Skeletal muscle tissue (tissue), 3 donors: ENCODE measurements at regions not wholly inside any gene's neighbourhood (a gene's known extent, or its start where the extent isn't known, plus 50 kb on each side); places are given as distances from the start of the nearest gene placed in this dataset.
A peak's percentile ranks its signal among the peaks of the same experiment; 100 is the strongest.

Source experiments
- H3K27ac ChIP-seq: one replicate; pipeline ENCODE4 v1.7.0; 2013; ENCODE audit warnings: mild to moderate bottlenecking, low read depth, low read length, inconsistent platforms
- H3K27me3 ChIP-seq, 3 donors: one replicate each; pipeline ENCODE4 v1.7.0; 2013; ENCODE audit warnings: low read length in 3 of 3; ENCODE audit not compliant: control insufficient read depth in 3 of 3, insufficient read depth in 3 of 3
- H3K36me3 ChIP-seq, 3 donors: one replicate each; pipeline ENCODE4 v1.7.0; 2013; ENCODE audit warnings: low read length in 3 of 3; ENCODE audit not compliant: control insufficient read depth in 3 of 3, insufficient read depth in 3 of 3
- H3K4me1 ChIP-seq, 3 donors: one replicate each; pipeline ENCODE4 v1.7.0; 2013; ENCODE audit warnings: low read length in 3 of 3, mild to moderate bottlenecking in 3 of 3; ENCODE audit not compliant: control insufficient read depth in 3 of 3, insufficient read depth in 3 of 3
- H3K4me3 ChIP-seq, 3 donors: one replicate each; pipeline ENCODE4 v1.7.0; 2013; ENCODE audit warnings: low read length in 3 of 3
- H3K9ac ChIP-seq, 3 donors: one replicate each; pipeline ENCODE4 v1.7.0; 2013; ENCODE audit warnings: low read length in 3 of 3, mild to moderate bottlenecking in 3 of 3, moderate library complexity in 2 of 3, low read depth in 1 of 3
- H3K9me3 ChIP-seq, 3 donors: one replicate each; pipeline ENCODE4 v1.7.0; 2013; ENCODE audit warnings: low read length in 3 of 3; ENCODE audit not compliant: control insufficient read depth in 3 of 3
- donor health status: Osteomylitis.

DNA sequence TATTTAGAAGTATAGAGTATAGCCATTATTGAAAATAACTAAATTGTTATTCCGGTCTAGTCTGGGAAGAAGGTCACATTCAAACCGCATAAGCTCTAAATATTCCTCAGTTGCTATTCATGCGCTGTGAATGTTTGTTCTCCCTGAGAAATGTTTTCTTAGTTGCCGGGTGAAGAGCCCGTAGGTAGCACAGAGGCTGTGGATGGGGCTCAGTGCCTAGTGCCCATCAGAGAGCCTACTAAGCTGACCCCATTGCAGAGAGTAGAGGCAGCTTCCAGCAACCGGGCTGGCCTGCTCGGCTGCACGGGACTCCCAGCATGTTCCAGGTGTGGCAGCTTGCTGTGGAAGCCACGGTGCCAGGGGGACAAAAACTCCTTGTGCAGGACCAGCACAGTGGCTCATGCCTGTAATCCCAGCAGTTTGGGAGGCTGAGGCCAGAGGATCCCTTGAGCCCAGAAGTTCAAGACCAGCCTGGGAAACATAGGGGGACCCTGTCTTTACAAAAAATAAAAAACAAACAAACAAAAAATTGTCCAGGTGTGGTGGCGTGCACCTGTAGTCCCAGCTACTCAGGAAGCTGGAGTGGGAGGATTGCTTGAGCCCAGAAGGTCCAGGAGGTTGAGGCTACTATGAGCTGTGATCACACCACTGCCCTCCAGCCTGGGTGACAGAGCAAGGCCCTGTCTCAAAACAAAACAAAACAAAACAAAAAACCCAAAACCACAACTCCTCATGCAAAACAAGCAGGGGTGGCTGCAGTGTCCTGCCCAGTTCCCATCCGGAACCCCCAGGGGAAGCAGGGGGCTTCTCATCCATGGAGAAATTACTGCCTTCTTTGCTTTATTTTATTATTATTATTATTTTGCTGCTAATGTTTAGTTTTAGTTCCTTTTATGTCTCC is 82.5 kb downstream of the KCTD15 start:
- H3K9me3 ChIP-seq, result no peaks in the 10 kb centered on the region
- peaks cover 0 to 6% (median 0%) of the 10 kb centered on the region in 3 donors for H3K27me3 ChIP-seq
- peak overlapping the region; percentile 57 for H3K27ac ChIP-seq
- H3K4me1 ChIP-seq, result peaks cover 4 to 12% (median 7%) of the 10 kb centered on the region in 3 donors
- no peak overlapping the region for H3K9ac ChIP-seq
- H3K4me3 ChIP-seq, result no peak overlapping the region
- no peaks in the 10 kb centered on the region for H3K36me3 ChIP-seq

DNA sequence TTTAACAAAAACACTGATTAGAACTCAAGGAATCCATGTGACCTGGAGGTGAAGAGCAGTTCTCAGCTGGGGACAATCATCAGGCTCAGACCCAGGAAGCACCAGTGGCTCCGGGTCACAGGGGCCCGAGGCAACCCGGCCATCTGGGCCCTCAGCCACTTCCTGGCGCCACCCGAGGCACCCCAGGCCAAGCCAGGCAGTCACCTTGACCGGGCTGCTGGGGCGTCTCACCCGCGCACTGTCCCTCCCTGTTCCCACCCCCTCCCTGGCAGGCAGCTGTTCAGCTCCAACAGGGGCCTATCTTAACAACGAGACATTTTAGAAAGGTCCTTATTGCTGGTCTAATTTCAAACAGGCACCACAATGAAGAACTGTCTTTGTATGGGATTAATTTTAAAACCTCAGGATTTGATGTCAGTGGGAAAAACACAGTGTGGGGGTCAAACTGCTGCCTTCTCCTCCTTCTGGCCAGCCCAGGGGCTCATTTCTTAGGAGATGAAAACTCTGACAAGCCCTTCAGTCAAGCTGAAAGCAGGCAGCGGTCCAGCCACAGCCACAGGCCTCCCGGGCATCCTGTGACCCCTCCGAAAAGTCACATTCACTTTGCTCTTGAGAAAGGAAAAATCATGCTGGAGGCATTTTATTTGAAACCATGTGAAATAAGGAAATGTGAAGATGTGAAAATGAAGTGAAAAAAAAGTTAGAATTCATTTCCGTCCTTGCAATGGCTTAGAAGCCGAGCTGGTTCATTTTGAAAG is 83.3 kb downstream of the KCTD15 start:
- Histone ChIP-seq H3K9ac (peak overlapping the region in 1 of 3 donors; percentile 33), H3K4me3 (no peak overlapping the region), H3K27ac (peak overlapping the region; percentile 57), H3K27me3 (peaks cover 0 to 6% (median 0%) of the 10 kb centered on the region in 3 donors), H3K9me3 (no peaks in the 10 kb centered on the region), H3K36me3 (no peaks in the 10 kb centered on the region), H3K4me1 (peaks cover 4 to 12% (median 7%) of the 10 kb centered on the region in 3 donors)

DNA sequence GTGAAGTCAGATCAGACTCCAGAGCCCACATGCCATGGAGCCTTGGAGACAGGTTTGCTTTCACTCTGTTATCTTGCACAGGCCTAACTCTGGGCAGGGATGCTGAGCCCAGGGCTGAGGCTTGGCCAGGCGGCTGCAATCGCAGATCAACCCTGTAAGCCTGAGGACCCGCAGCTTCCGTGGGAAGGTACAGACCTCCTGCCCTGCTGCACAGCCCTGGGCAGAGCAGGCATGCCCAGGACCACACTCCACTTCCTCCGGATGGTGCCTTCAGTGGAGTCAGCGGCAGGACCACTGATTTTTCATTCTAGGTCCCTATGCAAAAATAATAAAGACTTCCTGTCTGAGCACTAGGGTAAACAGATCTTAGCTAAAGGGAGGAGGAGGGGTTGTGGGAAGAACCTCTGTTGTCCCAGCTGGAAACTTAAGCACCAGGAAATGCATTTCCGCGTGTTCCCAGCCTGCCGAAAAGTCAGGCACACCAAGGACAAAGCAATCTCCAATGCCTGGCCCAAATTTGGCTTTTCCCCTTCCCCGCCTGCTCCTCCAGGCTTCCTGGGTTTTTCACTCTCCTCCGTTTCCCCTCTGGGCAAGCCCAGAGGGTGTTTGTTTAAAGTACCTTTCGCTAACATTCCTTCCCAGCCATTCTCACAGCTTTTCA is 87.3 kb downstream of the KCTD15 start:
- peaks cover 4 to 12% (median 7%) of the 10 kb centered on the region in 3 donors for H3K4me1 ChIP-seq
- H3K4me3 ChIP-seq, result peak overlapping the region in 2 of 3 donors; percentile 13 to 43
- peak overlapping the region; percentile 47 for H3K27ac ChIP-seq
- H3K9me3 ChIP-seq, result no peaks in the 10 kb centered on the region
- no peak overlapping the region for H3K9ac ChIP-seq
- H3K27me3 ChIP-seq, result peaks cover 0 to 8% (median 3%) of the 10 kb centered on the region in 3 donors
- H3K36me3 ChIP-seq, result no peaks in the 10 kb centered on the region

DNA sequence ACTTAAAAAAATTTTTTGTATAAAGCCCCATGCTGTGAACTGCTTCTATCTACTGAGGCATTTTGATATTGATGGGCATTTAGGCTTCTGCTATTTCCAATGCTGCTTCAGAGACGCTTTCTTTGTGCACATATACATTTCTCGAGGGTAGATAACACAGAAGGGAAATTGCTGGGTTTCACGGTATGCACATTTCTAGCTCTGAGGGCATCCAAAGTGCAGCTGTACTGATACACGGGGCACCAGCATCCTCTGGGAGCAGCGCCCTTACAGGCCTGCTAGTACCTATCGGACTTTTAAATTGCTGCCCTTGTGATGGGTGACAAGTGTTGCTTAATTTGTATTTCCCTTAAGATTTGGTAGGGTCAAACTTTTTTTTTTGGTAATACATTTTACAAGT is 88.6 kb downstream of the KCTD15 start:
- Histone ChIP-seq H3K4me1 (peaks cover 4% of the 10 kb centered on the region in 3 donors), H3K4me3 (no peak overlapping the region), H3K9ac (no peak overlapping the region), H3K27ac (no peak overlapping the region), H3K27me3 (peaks cover 0 to 8% (median 3%) of the 10 kb centered on the region in 3 donors), H3K9me3 (no peaks in the 10 kb centered on the region), H3K36me3 (no peaks in the 10 kb centered on the region)

DNA sequence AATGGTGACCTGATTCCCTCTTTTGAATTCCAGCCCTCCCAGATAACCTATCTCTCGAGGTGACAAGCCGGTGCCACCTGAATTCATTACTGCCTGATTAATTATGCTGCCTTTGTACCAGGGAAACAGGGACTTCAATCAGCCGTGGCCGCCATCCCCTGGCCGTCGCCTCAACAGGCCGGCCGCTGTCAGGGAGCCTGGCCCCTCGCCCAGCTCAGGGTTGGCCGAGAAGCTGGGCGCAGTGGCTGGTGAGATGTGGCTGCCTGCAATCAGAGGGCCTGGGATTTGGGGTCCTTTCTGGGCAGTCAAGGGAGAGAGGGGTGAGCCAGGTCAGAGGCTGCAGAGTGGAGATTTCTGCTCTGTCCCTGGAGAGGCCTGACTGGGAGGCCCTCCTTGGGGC is 91.2 kb downstream of the KCTD15 start:
- no peak overlapping the region for H3K27ac ChIP-seq
- H3K4me1 ChIP-seq, result peaks cover 4% of the 10 kb centered on the region in 3 donors
- H3K9ac ChIP-seq, result no peak overlapping the region
- no peaks in the 10 kb centered on the region for H3K9me3 ChIP-seq
- H3K27me3 ChIP-seq, result peaks cover 0 to 8% (median 3%) of the 10 kb centered on the region in 3 donors
- H3K4me3 ChIP-seq, result no peak overlapping the region
- H3K36me3 ChIP-seq, result no peaks in the 10 kb centered on the region

DNA sequence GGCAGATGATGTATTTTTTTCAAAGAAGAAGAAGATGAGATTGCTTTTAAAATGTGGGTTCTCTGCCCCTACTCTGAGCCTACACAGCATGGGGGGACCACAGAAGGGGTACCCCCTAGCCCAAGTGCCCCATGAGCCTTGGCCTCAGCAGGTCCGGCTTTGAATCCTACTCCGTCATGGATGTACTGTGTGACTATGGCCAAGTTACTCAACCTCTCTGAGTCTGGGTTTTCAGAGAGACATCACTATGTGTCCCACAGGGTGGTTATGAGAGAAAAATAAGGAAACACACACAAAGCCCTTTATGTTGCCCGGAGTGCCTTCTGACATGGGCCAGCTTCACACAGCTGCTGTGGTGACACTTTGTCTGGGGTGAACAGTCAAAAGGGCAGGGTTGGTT is 92.0 kb downstream of the KCTD15 start:
- Histone ChIP-seq H3K4me3 (no peak overlapping the region), H3K9ac (no peak overlapping the region), H3K4me1 (peaks cover 3% of the 10 kb centered on the region in 3 donors), H3K9me3 (no peaks in the 10 kb centered on the region), H3K27ac (no peak overlapping the region), H3K36me3 (no peaks in the 10 kb centered on the region), H3K27me3 (peaks cover 0 to 8% (median 3%) of the 10 kb centered on the region in 3 donors)

DNA sequence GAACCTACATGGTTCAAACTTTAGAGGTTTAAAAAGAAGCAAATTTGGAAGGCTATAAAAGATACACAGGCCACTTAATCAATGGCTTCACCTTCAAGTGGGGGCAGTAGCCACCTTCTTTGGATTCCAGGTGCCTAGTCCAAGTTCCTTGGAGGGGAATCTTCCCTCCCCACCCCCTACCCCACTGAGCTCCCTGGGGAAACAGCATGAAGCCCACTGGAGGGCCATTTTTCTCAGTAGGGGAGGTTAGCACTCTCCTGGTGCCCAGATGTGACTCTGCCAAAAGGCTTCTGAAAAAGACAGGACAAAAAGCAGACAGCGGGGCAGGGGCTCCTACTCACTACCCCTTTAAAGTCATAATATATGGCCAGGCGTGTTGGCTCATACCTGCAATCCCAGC is 93.9 kb downstream of the KCTD15 start:
- no peaks in the 10 kb centered on the region for H3K9me3 ChIP-seq
- H3K4me1 ChIP-seq, result no peaks in the 10 kb centered on the region
- no peak overlapping the region for H3K4me3 ChIP-seq
- H3K36me3 ChIP-seq, result no peaks in the 10 kb centered on the region
- peaks cover 0 to 12% (median 3%) of the 10 kb centered on the region in 3 donors for H3K27me3 ChIP-seq
- H3K9ac ChIP-seq, result no peak overlapping the region
- no peak overlapping the region for H3K27ac ChIP-seq

- Histone ChIP-seq H3K9me3 (no peaks in the 10 kb centered on the region), H3K4me1 (no peaks in the 10 kb centered on the region), H3K9ac (no peak overlapping the region), H3K27me3 (peaks cover 0 to 12% (median 3%) of the 10 kb centered on the region in 3 donors), H3K27ac (no peak overlapping the region), H3K4me3 (no peak overlapping the region), H3K36me3 (no peaks in the 10 kb centered on the region)
Observed at GRCh38 chr19:33891773-33892172, 95.1 kb downstream of the KCTD15 start.

- no peaks in the 10 kb centered on the region for H3K36me3 ChIP-seq
- H3K9ac ChIP-seq, result no peak overlapping the region
- no peak overlapping the region for H3K4me3 ChIP-seq
- H3K27ac ChIP-seq, result no peak overlapping the region
- peaks cover 0 to 7% (median 2%) of the 10 kb centered on the region in 3 donors for H3K9me3 ChIP-seq
- H3K4me1 ChIP-seq, result no peaks in the 10 kb centered on the region
- peaks cover 0 to 10% (median 0%) of the 10 kb centered on the region in 3 donors for H3K27me3 ChIP-seq
Observed at GRCh38 chr19:33894787-33895186, 98.1 kb downstream of the KCTD15 start.
